Ovary (tissue), 7 donors: ENCODE measurements at regions not wholly inside any gene's neighbourhood (a gene's known extent, or its start where the extent isn't known, plus 50 kb on each side); places are given as distances from the start of the nearest gene placed in this dataset.

Experiments
- DNase-seq, 5 donors: peaks; one replicate each; pipeline ENCODE4 v3.0.0-alpha.2; 2019 to 2020
- H3K27ac ChIP-seq, 2 donors: fragments of 200-600 bp; one replicate each; pipeline versions ENCODE4 v1.5.1 to v1.8.0; 2019 to 2022
- H3K27me3 ChIP-seq: fragments of 200-600 bp; one replicate; pipeline ENCODE4 v1.8.0; 2022
- H3K36me3 ChIP-seq: fragments of 200-600 bp; sonication (generic); one replicate; pipeline ENCODE4 v1.5.1; 2019
- H3K4me1 ChIP-seq: one replicate; pipeline ENCODE4 v1.8.1; 2013; ENCODE audit warnings: mild to moderate bottlenecking, moderate library complexity; ENCODE audit not compliant: insufficient read depth
- H3K4me3 ChIP-seq: fragments of 200-600 bp; sonication (generic); one replicate; pipeline ENCODE4 v1.5.1; 2017
- H3K9me3 ChIP-seq, 2 donors: fragments of 200-600 bp in 1 of 2; sonication (generic) in 1 of 2; one replicate each; pipeline versions ENCODE4 v1.5.1 to v1.8.1; 2013 to 2019; ENCODE audit warnings: mild to moderate bottlenecking in 1 of 2, moderate library complexity in 1 of 2
- CTCF ChIP-seq, 3 donors: fragments of 450-650 bp in 2 of 3; fragments of 200-600 bp in 1 of 3; IDR thresholded peaks; one replicate each; pipeline versions ENCODE4 v1.5.1 to v1.8.0; 2016 to 2022; ENCODE audit warnings: antibody characterized with exemption in 3 of 3, mild to moderate bottlenecking in 1 of 3
- EP300 ChIP-seq: sonication (generic); formaldehyde crosslinking; IDR thresholded peaks from one replicate; pipeline ENCODE4 v1.6.1; 2017; ENCODE audit warnings: antibody characterized with exemption
- POLR2A ChIP-seq: fragments of 450-650 bp; IDR thresholded peaks from one replicate; pipeline ENCODE4 v1.6.1; 2017; ENCODE audit warnings: antibody characterized with exemption, mild to moderate bottlenecking, moderate library complexity
- WGBS, 3 donors: extraction: QIAGEN DNeasy Blood & Tissue Kit in 1 of 3; methylation state at CpG; one replicate each; pipeline versions ENCODE4 v1.1.5 to v1.1.7; 2013 to 2017; 5-methylcytosine and 5-hydroxymethylcytosine counted together
- intact Hi-C, 4 donors: fragments of 100-400 bp; cut with DNase I; formaldehyde crosslinking; loops; one replicate each; pipeline versions ENCODE4 v1.11.0 to v1.15.1; 2022 to 2023
- donor health status: DM: no; HTN: no; CAD: no; lungs with moderate emphysema.
- donor health status: DM: no; HTN: no; CAD: no.
- donor health status: Bipolar disorder and iron deficiency.
- donor health status: DM: no; HTN: no; CAD: no.
- donor health status: DM: yes; HTN: yes; CAD: no.

- WGBS, 3 donors: 88 to 92% (median 92%) methylated on average over 4 of the region's 4 CpGs
- Histone ChIP-seq H3K27me3 (no peaks in the 10 kb centered on the region), H3K9me3 (peaks cover 0 to 4% of the 10 kb centered on the region in 2 donors), H3K36me3 (no peaks in the 10 kb centered on the region), H3K4me3 (no peak overlapping the region), H3K27ac (no peak overlapping the region), H3K4me1 (no peaks in the 10 kb centered on the region)
- intact Hi-C loops: no loop called here
- no peak for TF ChIP-seq EP300
- no peak for TF ChIP-seq CTCF (IDR thresholded peaks at IDR 0.05)
- no peak for TF ChIP-seq POLR2A
- no peak for DNase-seq
Measured at GRCh38 chr16:63612462-63613227, 1509.2 kb downstream of the CDH11 start.

- H3K27ac ChIP-seq: no peak overlapping the region
- intact Hi-C loops: no loop called here
- no peaks in the 10 kb centered on the region for H3K9me3 ChIP-seq
- H3K27me3 ChIP-seq: no peaks in the 10 kb centered on the region
- TF ChIP-seq EP300: no peak
- TF ChIP-seq POLR2A: no peak
- no peak for TF ChIP-seq CTCF (IDR thresholded peaks at IDR 0.05)
- no peaks in the 10 kb centered on the region for H3K36me3 ChIP-seq
- no peak overlapping the region for H3K4me3 ChIP-seq
- H3K4me1 ChIP-seq: no peaks in the 10 kb centered on the region
- WGBS, 3 donors: 77 to 88% (median 82%) methylated on average over 1 of the region's 1 CpG
- DNase-seq: no peak
Measured at GRCh38 chr16:63606778-63607177, 1515.1 kb downstream of the CDH11 start.

GRCh38 chr16:63602206-63602927 lies 1519.5 kb downstream of the CDH11 start:
- H3K27ac ChIP-seq: no peak overlapping the region
- no peak for DNase-seq
- H3K4me3 ChIP-seq: no peak overlapping the region
- no peak for TF ChIP-seq EP300
- no peak for TF ChIP-seq CTCF (IDR thresholded peaks at IDR 0.05)
- no peaks in the 10 kb centered on the region for H3K9me3 ChIP-seq
- 29 to 81% (median 43%) methylated on average over 3 of the region's 3 CpGs for WGBS, 3 donors
- H3K4me1 ChIP-seq: no peaks in the 10 kb centered on the region
- intact Hi-C loops: no loop called here
- H3K27me3 ChIP-seq: no peaks in the 10 kb centered on the region
- no peaks in the 10 kb centered on the region for H3K36me3 ChIP-seq

- Histone ChIP-seq H3K36me3 (no peaks in the 10 kb centered on the region), H3K27me3 (no peaks in the 10 kb centered on the region), H3K27ac (no peak overlapping the region), H3K9me3 (no peaks in the 10 kb centered on the region), H3K4me3 (no peak overlapping the region), H3K4me1 (no peaks in the 10 kb centered on the region)
- no peak for DNase-seq
- intact Hi-C loops: no loop called here
- WGBS, 3 donors: 28 to 43% (median 32%) methylated on average over 1 of the region's 1 CpG
- TF ChIP-seq POLR2A (no peak), EP300 (no peak), CTCF (IDR thresholded peaks at IDR 0.05) (no peak)
Measured at GRCh38 chr16:63596716-63597115, 1525.1 kb downstream of the CDH11 start.
